ENCODE measurements at regions not wholly inside any gene's neighbourhood (a gene's known extent, or its start where the extent isn't known, plus 50 kb on each side); places are given as distances from the start of the nearest gene placed in this dataset.

- 76 to 77% methylated on average over 2 of the region's 2 CpGs for WGBS, 2 donors
- TF ChIP-seq POLR2A (IDR thresholded peaks at IDR 0.05) (no peak), CTCF (IDR thresholded peaks at IDR 0.05) (no peak)
- DNase-seq (ENCODE audit: low spot score in 2 of 2), result no peak
- no peak overlapping the region for H3K4me3 ChIP-seq (ENCODE audit: low read depth, poor library complexity, severe bottlenecking)
- intact Hi-C loops (cut with DNase I; ENCODE audit: low total_unique reads), result no loop called here
Measured at GRCh38 chr7:42431873-42432272, 194.9 kb upstream of the GLI3 start.

GRCh38 chr7:42429339-42429738 is 192.3 kb upstream of the GLI3 start:
- 59 to 61% methylated on average over 4 of the region's 4 CpGs for WGBS, 2 donors
- H3K4me3 ChIP-seq (ENCODE audit: low read depth, poor library complexity, severe bottlenecking), result no peak overlapping the region
- intact Hi-C loops (cut with DNase I; ENCODE audit: low total_unique reads), result no loop called here
- TF ChIP-seq POLR2A (IDR thresholded peaks at IDR 0.05) (no peak), CTCF (IDR thresholded peaks at IDR 0.05) (no peak)
- no peak for DNase-seq (ENCODE audit: low spot score in 2 of 2)

GRCh38 chr7:42426163-42426562 is 189.2 kb upstream of the GLI3 start:
- DNase-seq (ENCODE audit: low spot score in 2 of 2), result no peak
- intact Hi-C loops (cut with DNase I; ENCODE audit: low total_unique reads), result no loop called here
- no peak overlapping the region for H3K4me3 ChIP-seq (ENCODE audit: low read depth, poor library complexity, severe bottlenecking)
- TF ChIP-seq POLR2A (IDR thresholded peaks at IDR 0.05), result no peak
- TF ChIP-seq CTCF (IDR thresholded peaks at IDR 0.05), result no peak
- WGBS, 2 donors, result 88 to 91% methylated on average over 4 of the region's 4 CpGs

GRCh38 chr7:42414941-42415505 is 178.0 kb upstream of the GLI3 start:
- WGBS, 2 donors, result 69 to 80% methylated on average over 4 of the region's 4 CpGs
- intact Hi-C loops (cut with DNase I; ENCODE audit: low total_unique reads), result no loop called here
- no peak for DNase-seq (ENCODE audit: low spot score in 2 of 2)
- no peak overlapping the region for H3K4me3 ChIP-seq (ENCODE audit: low read depth, poor library complexity, severe bottlenecking)
- TF ChIP-seq CTCF (IDR thresholded peaks at IDR 0.05) (no peak), POLR2A (IDR thresholded peaks at IDR 0.05) (no peak)

GRCh38 chr7:42414028-42414427 is 177.0 kb upstream of the GLI3 start:
- no peak for DNase-seq (ENCODE audit: low spot score in 2 of 2)
- no peak overlapping the region for H3K4me3 ChIP-seq (ENCODE audit: low read depth, poor library complexity, severe bottlenecking)
- TF ChIP-seq POLR2A (IDR thresholded peaks at IDR 0.05) (no peak), CTCF (IDR thresholded peaks at IDR 0.05) (no peak)
- intact Hi-C loops (cut with DNase I; ENCODE audit: low total_unique reads), result no loop called here

- WGBS, 2 donors, result 89 to 92% methylated on average over 8 of the region's 8 CpGs
- no peak for DNase-seq (ENCODE audit: low spot score in 2 of 2)
- intact Hi-C loops (cut with DNase I; ENCODE audit: low total_unique reads), result no loop called here
- H3K4me3 ChIP-seq (ENCODE audit: low read depth, poor library complexity, severe bottlenecking), result no peak overlapping the region
- no peak for TF ChIP-seq CTCF (IDR thresholded peaks at IDR 0.05)
- TF ChIP-seq POLR2A (IDR thresholded peaks at IDR 0.05), result no peak
Measured at GRCh38 chr7:42409296-42409695, 172.3 kb upstream of the GLI3 start.
